Mesenchymal stem cell (in vitro differentiated cells and primary cell): ENCODE measurements at regions not wholly inside any gene's neighbourhood (a gene's known extent, or its start where the extent isn't known, plus 50 kb on each side); places are given as distances from the start of the nearest gene placed in this dataset.

Experiments used
- DNase-seq: peaks from one replicate; pipeline ENCODE4 v3.0.0-alpha.2; 2013
- H2AFZ ChIP-seq: one replicate; pipeline ENCODE4 v1.6.1; 2013; ENCODE audit warnings: low read depth, mild to moderate bottlenecking, control low read depth, inconsistent platforms, low read length, moderate library complexity
- H2AK5ac ChIP-seq: 2 replicates; pipeline ENCODE4 v1.6.1; 2013; ENCODE audit warnings: low read length, moderate library complexity, mild to moderate bottlenecking, inconsistent platforms; ENCODE audit not compliant: severe bottlenecking
- H2BK120ac ChIP-seq: one replicate; pipeline ENCODE4 v1.6.1; 2013; ENCODE audit warnings: low read depth, mild to moderate bottlenecking, inconsistent platforms, low read length, moderate library complexity
- H2BK12ac ChIP-seq, 2 experiments: one replicate each; pipeline ENCODE4 v1.6.1; 2013; ENCODE audit warnings: inconsistent platforms in 2 of 2, low read length in 2 of 2, mild to moderate bottlenecking in 2 of 2, moderate library complexity in 2 of 2, control low read depth in 1 of 2
- H2BK15ac ChIP-seq: one replicate; pipeline ENCODE4 v1.6.1; 2013; ENCODE audit warnings: mild to moderate bottlenecking, low read depth, inconsistent platforms; ENCODE audit not compliant: poor library complexity, severe bottlenecking
- H2BK5ac ChIP-seq: 2 replicates; pipeline ENCODE4 v1.6.1; 2013; ENCODE audit warnings: low read depth, mild to moderate bottlenecking, low read length, control low read depth, inconsistent platforms; ENCODE audit not compliant: poor library complexity, severe bottlenecking
- H3K14ac ChIP-seq, 2 experiments: one replicate each; pipeline ENCODE4 v1.6.1; 2013; ENCODE audit warnings: inconsistent platforms in 2 of 2, low read length in 2 of 2, control low read depth in 1 of 2, mild to moderate bottlenecking in 1 of 2, moderate library complexity in 1 of 2
- H3K18ac ChIP-seq, 2 experiments: one replicate each; pipeline ENCODE4 v1.6.1; 2013; ENCODE audit warnings: inconsistent platforms in 2 of 2, low read length in 2 of 2, control low read depth in 1 of 2, low read depth in 1 of 2, mild to moderate bottlenecking in 1 of 2
- H3K23ac ChIP-seq, 2 experiments: one replicate each; pipeline ENCODE4 v1.6.1; 2013; ENCODE audit warnings: inconsistent platforms in 2 of 2, low read length in 2 of 2, mild to moderate bottlenecking in 2 of 2, moderate library complexity in 2 of 2, control low read depth in 1 of 2
- H3K27ac ChIP-seq: 2 replicates; pipeline ENCODE4 v1.5.1; 2013; ENCODE audit warnings: mild to moderate bottlenecking, moderate library complexity, low read length, control low read depth, inconsistent platforms; ENCODE audit not compliant: poor library complexity, severe bottlenecking
- H3K27me3 ChIP-seq, 2 experiments: 2 replicates each; pipeline versions ENCODE4 v1.6.1 to v1.7.0; 2013; ENCODE audit warnings: low read length in 2 of 2, mild to moderate bottlenecking in 2 of 2, moderate library complexity in 2 of 2, control low read depth in 1 of 2, inconsistent platforms in 1 of 2; ENCODE audit not compliant: control insufficient read depth in 1 of 2, insufficient read depth in 1 of 2
- H3K36me3 ChIP-seq, 2 experiments: 2 replicates each; pipeline versions ENCODE4 v1.6.1 to v1.7.0; 2013; ENCODE audit warnings: low read length in 2 of 2, control low read depth in 1 of 2, inconsistent platforms in 1 of 2, low read depth in 1 of 2, mild to moderate bottlenecking in 1 of 2; ENCODE audit not compliant: insufficient read depth in 2 of 2, control insufficient read depth in 1 of 2
- H3K4ac ChIP-seq, 2 experiments: one replicate each; pipeline ENCODE4 v1.6.1; 2013; ENCODE audit warnings: inconsistent platforms in 2 of 2, low read length in 2 of 2, mild to moderate bottlenecking in 2 of 2, moderate library complexity in 2 of 2, control low read depth in 1 of 2, low read depth in 1 of 2
- H3K4me1 ChIP-seq: 2 replicates; pipeline ENCODE4 v1.6.1; 2013; ENCODE audit warnings: low read depth, low read length, control low read depth; ENCODE audit not compliant: control insufficient read depth, insufficient read depth
- H3K4me2 ChIP-seq: 2 replicates; pipeline ENCODE4 v1.6.1; 2013; ENCODE audit warnings: low read length, mild to moderate bottlenecking, inconsistent platforms; ENCODE audit not compliant: poor library complexity, severe bottlenecking
- H3K4me3 ChIP-seq, 2 experiments: 2 replicates each; pipeline versions ENCODE4 v1.5.1 to v1.7.0; 2013; ENCODE audit warnings: low read length in 2 of 2, mild to moderate bottlenecking in 2 of 2, control low read depth in 1 of 2, low read depth in 1 of 2; ENCODE audit not compliant: insufficient read depth in 1 of 2
- H3K79me1 ChIP-seq: replicated peaks from 2 replicates; pipeline ENCODE4 v1.6.1; 2013; ENCODE audit warnings: mild to moderate bottlenecking, control low read depth, low read length, inconsistent platforms; ENCODE audit not compliant: poor library complexity, severe bottlenecking
- H3K9ac ChIP-seq: 2 replicates; pipeline ENCODE4 v1.7.0; 2013; ENCODE audit warnings: mild to moderate bottlenecking, low read length, moderate library complexity
- H3K9me3 ChIP-seq: 2 replicates; pipeline ENCODE4 v1.7.0; 2013; ENCODE audit warnings: mild to moderate bottlenecking, low read length; ENCODE audit not compliant: control insufficient read depth
- H4K8ac ChIP-seq: one replicate; pipeline ENCODE4 v1.6.1; 2013; ENCODE audit warnings: inconsistent platforms, mild to moderate bottlenecking, low read length, moderate library complexity
- H4K91ac ChIP-seq: one replicate; pipeline ENCODE4 v1.6.1; 2013; ENCODE audit warnings: mild to moderate bottlenecking, low read length, inconsistent platforms
- WGBS: methylation state at CpG from one replicate; pipeline ENCODE4 v1.1.7; 2013; ENCODE audit warnings: mixed read lengths; 5-methylcytosine and 5-hydroxymethylcytosine counted together

DNA sequence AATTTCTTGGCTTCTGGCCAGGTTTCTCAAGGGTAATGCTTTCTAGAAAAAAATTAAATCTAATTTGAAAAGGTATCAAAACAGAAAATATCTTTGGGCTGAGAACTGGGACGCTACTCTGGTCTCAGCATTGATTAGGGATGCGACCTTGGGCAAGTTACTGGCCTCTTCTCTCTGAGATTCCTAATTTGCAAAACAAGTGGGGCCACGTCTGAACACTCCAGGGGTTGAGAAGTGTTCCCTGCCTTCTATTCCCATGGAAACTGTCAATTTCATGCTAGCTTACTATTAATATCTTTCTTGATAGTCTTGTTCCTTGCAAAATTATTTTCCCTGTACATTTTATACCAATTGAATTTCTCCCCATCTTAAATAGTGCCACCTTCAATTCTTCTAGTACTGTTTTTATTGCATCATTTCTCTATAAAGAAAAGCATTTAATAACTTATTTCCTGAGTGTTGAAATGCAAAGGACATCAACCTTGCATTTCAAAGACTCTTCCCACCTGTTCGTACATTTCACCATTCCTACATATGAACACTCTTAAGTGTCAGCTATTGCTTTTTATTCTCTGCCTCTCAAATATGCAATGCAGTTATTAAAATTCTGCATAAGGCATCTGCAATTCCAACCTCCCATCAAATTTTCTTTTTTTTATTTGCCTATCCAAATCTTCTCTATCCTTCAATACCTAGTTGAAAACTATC lies 118.3 kb upstream of the DSEL start:
- Histone ChIP-seq H3K14ac (no peak overlapping the region), H3K4ac (no peak overlapping the region), H2BK120ac (no peak overlapping the region), H3K18ac (no peak overlapping the region), H3K36me3 (no peaks in the 10 kb centered on the region), H3K27me3 (no peaks in the 10 kb centered on the region), H2AFZ (no peak overlapping the region), H2BK15ac (no peak overlapping the region), H2AK5ac (no peak overlapping the region), H2BK12ac (no peak overlapping the region), H4K91ac (no peak overlapping the region), H3K23ac (no peak overlapping the region), H3K9me3 (no peaks in the 10 kb centered on the region), H3K4me1 (no peaks in the 10 kb centered on the region), H3K4me2 (no peak overlapping the region), H3K4me3 (no peak overlapping the region), H3K27ac (no peak overlapping the region), H3K9ac (no peak overlapping the region), H4K8ac (no peak overlapping the region), H3K79me1 (no peaks in the 10 kb centered on the region), H2BK5ac (no peak overlapping the region)
- no peak for DNase-seq
- 64% methylated on average over 4 of the region's 4 CpGs for WGBS

DNA sequence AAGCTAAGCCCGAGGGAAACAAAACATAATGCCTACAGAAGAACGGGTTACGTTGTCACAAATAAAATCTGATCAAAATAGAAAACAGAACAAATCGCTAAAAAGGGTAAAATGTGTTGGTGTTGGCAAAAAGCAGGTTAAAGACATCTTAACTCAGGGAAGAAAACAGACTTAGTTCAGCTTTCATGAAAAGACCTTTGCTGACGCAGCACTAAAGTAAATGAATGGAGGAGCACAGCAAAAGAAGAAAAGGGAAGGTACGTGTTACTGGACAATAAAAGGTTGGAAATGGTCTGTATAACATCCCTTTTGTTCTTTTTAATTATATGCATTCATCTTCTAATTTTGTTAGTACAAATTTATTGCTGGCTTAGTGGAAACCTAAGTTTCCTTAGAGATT lies 117.4 kb upstream of the DSEL start:
- no peak overlapping the region for H2BK12ac ChIP-seq

DNA sequence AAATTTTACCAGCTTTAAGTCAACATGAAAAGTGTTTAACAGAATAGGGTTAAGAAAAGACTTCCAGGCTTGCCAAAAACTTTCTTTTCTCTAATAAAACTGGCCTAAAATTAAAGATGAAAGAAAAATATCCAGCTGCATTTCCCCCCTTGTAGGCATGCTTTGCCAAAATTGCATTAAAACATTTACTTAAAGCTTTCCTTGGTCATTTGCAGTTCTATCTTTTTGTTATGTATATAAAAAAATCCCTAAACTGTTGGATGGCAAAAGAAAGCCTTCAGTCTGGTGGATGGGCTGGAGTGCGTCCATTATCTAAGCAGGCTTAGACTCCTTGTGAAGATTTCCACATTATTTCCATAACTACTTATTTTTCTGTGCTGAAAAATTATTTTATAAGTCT lies 105.4 kb upstream of the DSEL start:
- no peak overlapping the region for H3K4me2 ChIP-seq
- H3K79me1 ChIP-seq = no peaks in the 10 kb centered on the region
- no CpG with 5 or more reads among the region's 1 CpG for WGBS
- no peak overlapping the region for H2AK5ac ChIP-seq
- no peak overlapping the region for H4K91ac ChIP-seq
- no peak overlapping the region for H2BK15ac ChIP-seq
- no peak overlapping the region for H2BK12ac ChIP-seq
- no peak overlapping the region for H2AFZ ChIP-seq
- H3K14ac ChIP-seq = no peak overlapping the region
- H3K4me3 ChIP-seq = no peak overlapping the region
- H3K27ac ChIP-seq = no peak overlapping the region
- H3K36me3 ChIP-seq = no peaks in the 10 kb centered on the region
- no peaks in the 10 kb centered on the region for H3K27me3 ChIP-seq
- H3K23ac ChIP-seq = no peak overlapping the region
- no peak overlapping the region for H3K4ac ChIP-seq
- H4K8ac ChIP-seq = no peak overlapping the region
- H3K9ac ChIP-seq = no peak overlapping the region
- no peak overlapping the region for H2BK5ac ChIP-seq
- no peak overlapping the region for H3K18ac ChIP-seq
- H2BK120ac ChIP-seq = no peak overlapping the region
- H3K9me3 ChIP-seq = no peaks in the 10 kb centered on the region
- no peak for DNase-seq
- no peaks in the 10 kb centered on the region for H3K4me1 ChIP-seq

More for the DNA sequence above, 117.4 kb upstream of the DSEL start:
- Histone ChIP-seq H3K4me2 (no peak overlapping the region), H2AFZ (no peak overlapping the region), H3K27ac (no peak overlapping the region), H3K27me3 (no peaks in the 10 kb centered on the region), H3K9me3 (no peaks in the 10 kb centered on the region), H4K91ac (no peak overlapping the region), H3K14ac (no peak overlapping the region), H3K18ac (no peak overlapping the region), H3K9ac (no peak overlapping the region), H2BK15ac (no peak overlapping the region), H2AK5ac (no peak overlapping the region), H3K4me3 (no peak overlapping the region), H3K79me1 (no peaks in the 10 kb centered on the region), H2BK5ac (no peak overlapping the region), H3K23ac (no peak overlapping the region), H3K36me3 (no peaks in the 10 kb centered on the region), H2BK120ac (no peak overlapping the region), H3K4me1 (no peaks in the 10 kb centered on the region), H3K4ac (no peak overlapping the region), H4K8ac (no peak overlapping the region)
- no peak for DNase-seq
- 89% methylated on average over 4 of the region's 6 CpGs for WGBS

GRCh38 chr18:67621049-67621713 lies 104.7 kb upstream of the DSEL start:
- no peak overlapping the region for H3K14ac ChIP-seq
- DNase-seq = no peak

More at GRCh38 chr18:67621049-67621713, 104.7 kb upstream of the DSEL start:
- Histone ChIP-seq H3K4me2 (no peak overlapping the region), H2BK15ac (no peak overlapping the region), H2BK12ac (no peak overlapping the region), H3K79me1 (no peaks in the 10 kb centered on the region), H4K8ac (no peak overlapping the region), H3K9ac (no peak overlapping the region), H2BK120ac (no peak overlapping the region), H3K4ac (no peak overlapping the region), H3K27ac (no peak overlapping the region), H3K9me3 (no peaks in the 10 kb centered on the region), H2AFZ (no peak overlapping the region), H2AK5ac (no peak overlapping the region), H4K91ac (no peak overlapping the region), H3K4me1 (no peaks in the 10 kb centered on the region), H3K27me3 (no peaks in the 10 kb centered on the region), H3K23ac (no peak overlapping the region), H2BK5ac (no peak overlapping the region), H3K36me3 (no peaks in the 10 kb centered on the region), H3K4me3 (no peak overlapping the region), H3K18ac (no peak overlapping the region)
- over 99% methylated on average over 2 of the region's 2 CpGs for WGBS
